K562 (cell line): ENCODE measurements at regions not wholly inside any gene's neighbourhood (a gene's known extent, or its start where the extent isn't known, plus 50 kb on each side); places are given as distances from the start of the nearest gene placed in this dataset.

Experiments used
- ATAC-seq: fragments of 200-7000 bp; cut with Tn5 transposase; 3 replicates; pipeline ENCODE4 v1.9.1; 2020; ENCODE audit warnings: moderate library complexity
- BruUV-seq: library from RNA; stranded (reverse); fragments of 400-500 nt; replicated peaks from 2 replicates; lab custom pipeline; 2021; lab: Mats Ljungman, UMichigan
- CTCF ChIA-PET: fragments of 300-600 bp; formaldehyde crosslinking; extraction: SDS; loops from one replicate; lab custom pipeline; 2021; ENCODE audit warnings: low intra/inter-chr PET ratio; lab: Yijun Ruan, JAX
- POLR2A ChIA-PET: fragments of 300-600, 350-650 bp; sonication (Branson Sonifier 250); formaldehyde crosslinking; extraction: SDS; loops from one replicate; lab custom pipeline; 2021; ENCODE audit warnings: antibody characterized with exemption, inconsistent platforms; lab: Yijun Ruan, JAX
- DNase-seq, 4 experiments: peaks; one replicate each; pipeline versions ENCODE4 v3.0.0 to v3.0.0-alpha.2; 2011 to 2018; ENCODE audit warnings: low spot score in 3 of 4, mixed read lengths in 3 of 4; ENCODE audit errors: extremely low read depth in 1 of 4
- FAIRE-seq: peaks from 2 replicates; lab custom pipeline; 2011; peaks lifted over from hg19 to GRCh38; lab: Jason Lieb, UNC
- H2AFZ ChIP-seq: 2 replicates; pipeline ENCODE4 v1.6.0; 2011; ENCODE audit warnings: low read depth, low read length, control low read depth, inconsistent platforms
- H3K27ac ChIP-seq: fragments of 200-600 bp; 3 replicates; pipeline ENCODE4 v1.8.0; 2011; ENCODE audit warnings: low read depth, mild to moderate bottlenecking, control low read depth, inconsistent platforms, low read length, moderate library complexity, mixed read lengths; ENCODE audit errors: extremely low read depth
- H3K27me3 ChIP-seq, 2 experiments: fragments of 300-600 bp in 1 of 2; 2 replicates in 1 of 2; 3 replicates in 1 of 2; pipeline versions ENCODE4 v1.6.0 to v1.8.0; 2011; ENCODE audit warnings: inconsistent platforms in 2 of 2, low read length in 2 of 2, mild to moderate bottlenecking in 1 of 2, mixed read lengths in 1 of 2, moderate library complexity in 1 of 2; ENCODE audit not compliant: control insufficient read depth in 2 of 2, insufficient read depth in 2 of 2
- H3K36me3 ChIP-seq: fragments of 300-600 bp; 3 replicates; pipeline ENCODE4 v1.8.0; 2011; ENCODE audit warnings: mild to moderate bottlenecking, low read length, inconsistent platforms; ENCODE audit not compliant: control insufficient read depth, insufficient read depth
- H3K4me1 ChIP-seq, 2 experiments: fragments of 200-600 bp in 1 of 2; replicated peaks in 1 of 2; 2 replicates in 1 of 2; 3 replicates in 1 of 2; pipeline versions ENCODE4 v1.5.1 to v1.8.0; 2011; ENCODE audit warnings: inconsistent platforms in 2 of 2, low read length in 2 of 2, mild to moderate bottlenecking in 1 of 2, mixed read lengths in 1 of 2, moderate library complexity in 1 of 2; ENCODE audit not compliant: control insufficient read depth in 2 of 2, insufficient read depth in 2 of 2
- H3K4me2 ChIP-seq: 2 replicates; pipeline ENCODE4 v1.6.1; 2011; ENCODE audit warnings: low read length, control low read depth, inconsistent platforms, mixed read lengths; ENCODE audit not compliant: insufficient read depth
- H3K4me3 ChIP-seq: fragments of 200-600 bp; sonication (generic), shearing (Covaris generic); 2 replicates; pipeline ENCODE4 v1.5.1; 2016; ENCODE audit warnings: control low read depth, inconsistent platforms
- H3K79me2 ChIP-seq: fragments of 200-600 bp; 3 replicates; pipeline ENCODE4 v1.8.0; 2011; ENCODE audit warnings: low read length, inconsistent platforms; ENCODE audit not compliant: control insufficient read depth, insufficient read depth
- H3K9ac ChIP-seq, 2 experiments: 2 replicates each; pipeline versions ENCODE4 v1.6.0 to v1.6.1; 2011; ENCODE audit warnings: low read depth in 2 of 2, low read length in 2 of 2, control low read depth in 1 of 2, inconsistent platforms in 1 of 2, mild to moderate bottlenecking in 1 of 2, mixed read lengths in 1 of 2; ENCODE audit not compliant: insufficient read depth in 1 of 2
- H3K9me1 ChIP-seq: one replicate; pipeline ENCODE4 v1.6.0; 2011; ENCODE audit warnings: inconsistent platforms, mild to moderate bottlenecking, low read length, moderate library complexity; ENCODE audit not compliant: control insufficient read depth, insufficient read depth
- H3K9me3 ChIP-seq: replicated peaks from 2 replicates; pipeline ENCODE4 v1.5.1; 2011; ENCODE audit warnings: low read depth, low read length, inconsistent platforms; ENCODE audit not compliant: control insufficient read depth, insufficient read depth
- H4K20me1 ChIP-seq: replicated peaks from 2 replicates; pipeline ENCODE4 v1.6.1; 2011; ENCODE audit warnings: low read length, inconsistent platforms, mixed read lengths; ENCODE audit not compliant: control insufficient read depth, insufficient read depth
- CEBPG ChIP-seq, 3 experiments: fragments of 200-800 bp in 1 of 3; sonication (Bioruptor generic) in 1 of 3; sonication (generic) in 1 of 3; formaldehyde crosslinking in 1 of 3; IDR thresholded peaks in 2 of 3; conservative IDR thresholded peaks in 1 of 3; 2 replicates each; pipeline versions ENCODE4 v1.6.1 to v1.8.0; 2016 to 2022; ENCODE audit warnings: missing compliant biosample characterization in 2 of 3, missing genetic modification characterization in 2 of 3, mild to moderate bottlenecking in 1 of 3, missing genetic modification reagents in 1 of 3
- CHCHD3 ChIP-seq: fragments of 250-450 bp; sonication (Bioruptor Pico); IDR thresholded peaks from 2 replicates; pipeline ENCODE4 v2.1.2; 2022; ENCODE audit warnings: mild to moderate bottlenecking
- GATAD2A ChIP-seq: fragments of 450-650 bp; IDR thresholded peaks from 2 replicates; pipeline ENCODE4 v1.6.1; 2017
- GTF2E2 ChIP-seq: fragments of 200-800 bp; sonication (Bioruptor generic); IDR thresholded peaks from 2 replicates; pipeline ENCODE4 v1.6.1; 2016; ENCODE audit warnings: missing genetic modification characterization, missing compliant biosample characterization
- TFAP4 ChIP-seq: sonication (generic); formaldehyde crosslinking; IDR thresholded peaks from 2 replicates; pipeline ENCODE4 v1.8.0; 2022; ENCODE audit warnings: missing genetic modification reagents, mild to moderate bottlenecking, moderate library complexity, borderline replicate concordance
- ZKSCAN8 ChIP-seq: fragments of 200-800 bp; sonication (Bioruptor generic); IDR thresholded peaks from 2 replicates; pipeline ENCODE4 v1.6.1; 2016; ENCODE audit warnings: missing genetic modification characterization, missing compliant biosample characterization
- WGBS: fragments of 100-300 bp; shearing (Covaris generic); methylation state at CpG from one replicate; pipeline ENCODE4 v1.1.6; 2016; ENCODE audit warnings: low coverage, mixed read lengths; ENCODE audit not compliant: insufficient coverage; ENCODE audit errors: missing lambda C conversion rate; 5-methylcytosine and 5-hydroxymethylcytosine counted together
- in situ Hi-C: fragments of 300-500 bp; cut with MboI; formaldehyde crosslinking; loops from 4 replicates; pipeline ENCODE4 v1.15.0; 2018; ENCODE audit warnings: inconsistent platforms, mixed read lengths
- intact Hi-C: fragments of 100-400 bp; cut with micrococcal nuclease; formaldehyde crosslinking; loops from 2 replicates; pipeline ENCODE4 v1.14.2; 2022
- TF ChIP-seq, protein P1 (sequence below): sonication (generic); formaldehyde crosslinking; IDR thresholded peaks from 2 replicates; pipeline ENCODE4 v1.9.0; 2022; ENCODE audit warnings: mild to moderate bottlenecking, missing genetic modification reagents

GRCh38 chr4:156662921-156663320, 308.7 kb downstream of the PDGFC start (continued):
- TF ChIP-seq, protein P1, sequence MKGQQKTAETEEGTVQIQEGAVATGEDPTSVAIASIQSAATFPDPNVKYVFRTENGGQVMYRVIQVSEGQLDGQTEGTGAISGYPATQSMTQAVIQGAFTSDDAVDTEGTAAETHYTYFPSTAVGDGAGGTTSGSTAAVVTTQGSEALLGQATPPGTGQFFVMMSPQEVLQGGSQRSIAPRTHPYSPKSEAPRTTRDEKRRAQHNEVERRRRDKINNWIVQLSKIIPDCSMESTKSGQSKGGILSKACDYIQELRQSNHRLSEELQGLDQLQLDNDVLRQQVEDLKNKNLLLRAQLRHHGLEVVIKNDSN (CRISPR knock-in tag): no peak
- TF ChIP-seq GTF2E2 (tag) (no peak), GATAD2A (no peak), CHCHD3 (CRISPR knock-in tag) (no peak), ZKSCAN8 (CRISPR knock-in tag) (no peak)

GRCh38 chr4:156661555-156661954, 310.0 kb downstream of the PDGFC start:
- Histone ChIP-seq H2AFZ (no peak overlapping the region), H3K9ac (no peak overlapping the region), H3K36me3 (no peaks in the 10 kb centered on the region), H3K4me3 (no peak overlapping the region), H3K9me1 (no peaks in the 10 kb centered on the region), H3K4me1 (no peaks in the 10 kb centered on the region), H3K27ac (no peak overlapping the region), H4K20me1 (no peaks in the 10 kb centered on the region), H3K79me2 (no peaks in the 10 kb centered on the region), H3K4me2 (no peak overlapping the region), H3K9me3 (no peaks in the 10 kb centered on the region), H3K27me3 (no peaks in the 10 kb centered on the region)
- intact Hi-C loops: no loop called here
- ChIA-PET CTCF (no interaction called here), POLR2A (no interaction called here)
- WGBS: 0% methylated on average over 1 of the region's 1 CpG
- no TSS peak for BruUV-seq
- ATAC-seq: no peak
- no peak for DNase-seq
- no peak for TF ChIP-seq CEBPG (CRISPR knock-in tag; IDR thresholded peaks at IDR 0.05)
- TF ChIP-seq CEBPG (tag; conservative IDR thresholded peaks at IDR 0.05 in 1 of 2, IDR thresholded peaks at IDR 0.05 in 1 of 2): 0 out of 4 replicates have a peak, but pooled peaks of 1 of the 2 experiments have one; percentile 28
- no peak for TF ChIP-seq TFAP4 (CRISPR knock-in tag)
- in situ Hi-C loops: no loop called here
- FAIRE-seq: no peak
